Body of pancreas (tissue), 4 donors: ENCODE measurements at regions not wholly inside any gene's neighbourhood (a gene's known extent, or its start where the extent isn't known, plus 50 kb on each side); places are given as distances from the start of the nearest gene placed in this dataset.
"Not testable (repeated sequence)": the region's sequence is repeated elsewhere in the genome, so short reads cannot be mapped to it uniquely, and the experiment has no call there.

Source experiments
- POLR2A ChIP-seq, 3 donors: fragments of 450-650 bp; IDR thresholded peaks; one replicate each; pipeline ENCODE4 v1.6.1; 2016; ENCODE audit warnings: antibody characterized with exemption in 3 of 3, mild to moderate bottlenecking in 2 of 3
- TF ChIP-seq, protein P1 (sequence below), 7 experiments: fragments of 450-650 bp in 4 of 7; fragments of 200-600 bp in 3 of 7; sonication (generic) in 3 of 7; IDR thresholded peaks; one replicate each; pipeline ENCODE4 v1.5.1; 2016 to 2019; ENCODE audit warnings: antibody characterized with exemption in 7 of 7

- TF ChIP-seq, protein P1, sequence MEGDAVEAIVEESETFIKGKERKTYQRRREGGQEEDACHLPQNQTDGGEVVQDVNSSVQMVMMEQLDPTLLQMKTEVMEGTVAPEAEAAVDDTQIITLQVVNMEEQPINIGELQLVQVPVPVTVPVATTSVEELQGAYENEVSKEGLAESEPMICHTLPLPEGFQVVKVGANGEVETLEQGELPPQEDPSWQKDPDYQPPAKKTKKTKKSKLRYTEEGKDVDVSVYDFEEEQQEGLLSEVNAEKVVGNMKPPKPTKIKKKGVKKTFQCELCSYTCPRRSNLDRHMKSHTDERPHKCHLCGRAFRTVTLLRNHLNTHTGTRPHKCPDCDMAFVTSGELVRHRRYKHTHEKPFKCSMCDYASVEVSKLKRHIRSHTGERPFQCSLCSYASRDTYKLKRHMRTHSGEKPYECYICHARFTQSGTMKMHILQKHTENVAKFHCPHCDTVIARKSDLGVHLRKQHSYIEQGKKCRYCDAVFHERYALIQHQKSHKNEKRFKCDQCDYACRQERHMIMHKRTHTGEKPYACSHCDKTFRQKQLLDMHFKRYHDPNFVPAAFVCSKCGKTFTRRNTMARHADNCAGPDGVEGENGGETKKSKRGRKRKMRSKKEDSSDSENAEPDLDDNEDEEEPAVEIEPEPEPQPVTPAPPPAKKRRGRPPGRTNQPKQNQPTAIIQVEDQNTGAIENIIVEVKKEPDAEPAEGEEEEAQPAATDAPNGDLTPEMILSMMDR (IDR thresholded peaks at IDR 0.05), result not testable (repeated sequence)
- TF ChIP-seq POLR2A (IDR thresholded peaks at IDR 0.05), result not testable (repeated sequence)
These were observed 362.4 kb downstream of the FAM47B start for GRCh38 chrX:35305037-35305436.
